ENCODE measurements at regions not wholly inside any gene's neighbourhood (a gene's known extent, or its start where the extent isn't known, plus 50 kb on each side); places are given as distances from the start of the nearest gene placed in this dataset.
"Not testable (repeated sequence)": the region's sequence is repeated elsewhere in the genome, so short reads cannot be mapped to it uniquely, and the experiment has no call there.

DNA sequence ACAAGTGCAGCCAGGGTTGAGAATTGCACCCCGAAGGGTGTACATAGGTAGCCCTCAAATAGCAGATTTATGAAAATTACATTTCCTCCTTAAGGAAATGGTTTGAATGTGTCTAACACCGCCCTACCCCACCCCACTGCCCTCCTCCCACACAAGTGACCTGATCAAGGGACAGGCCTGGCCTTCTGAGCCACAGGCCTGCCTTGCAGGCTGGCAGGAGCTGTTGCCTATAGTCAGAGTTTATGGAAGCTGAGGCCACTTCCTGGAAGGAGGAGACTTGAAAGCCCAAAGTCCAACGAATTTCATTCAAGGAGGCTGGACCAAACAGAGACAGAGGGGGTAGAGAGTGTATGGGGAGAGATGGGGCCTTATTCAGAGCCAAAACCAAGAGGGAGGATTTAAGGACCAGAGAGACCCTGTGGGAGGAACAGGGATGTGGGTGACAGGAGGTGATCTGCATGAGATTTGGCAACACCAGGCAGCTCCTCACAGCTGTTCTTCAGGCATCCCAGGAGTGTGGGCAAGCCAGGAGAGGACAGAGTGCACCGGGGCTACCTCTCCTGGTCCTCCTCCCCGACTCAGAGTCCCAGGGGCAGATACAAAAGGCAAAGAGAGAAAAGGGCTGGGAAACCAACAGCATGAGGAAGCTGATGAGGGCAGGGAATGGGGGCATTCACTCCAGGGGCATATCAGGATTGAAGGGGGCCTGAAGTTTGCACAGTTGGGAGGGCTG lies 100.4 kb upstream of the HES1 start:
- no peaks in the 10 kb centered on the region for H3K9me3 ChIP-seq (ENCODE audit: insufficient read depth, low read depth, low read length)
- no peaks in the 10 kb centered on the region for H3K79me2 ChIP-seq (ENCODE audit: control insufficient read depth, insufficient read depth, low read length, poor library complexity)
- H3K9ac ChIP-seq (ENCODE audit: low read length): no peak overlapping the region
- WGBS (ENCODE audit: extremely low coverage, insufficient coverage, insufficient read length): no CpG with 5 or more reads among the region's 5 CpGs
- H4K91ac ChIP-seq (ENCODE audit: low read depth, low read length): no peak overlapping the region
- no peaks in the 10 kb centered on the region for H3K36me3 ChIP-seq (ENCODE audit: control insufficient read depth in 1 of 2, insufficient read depth in 2 of 2, low read length in 2 of 2)
- H3K4me1 ChIP-seq (ENCODE audit: control insufficient read depth in 1 of 2, insufficient read depth in 2 of 2, low read length in 2 of 2): peaks cover 8 to 13% of the 10 kb centered on the region in 2 experiments
- H3K14ac ChIP-seq (ENCODE audit: low read length): no peak overlapping the region
- H2BK5ac ChIP-seq (ENCODE audit: low read depth, low read length, poor library complexity): no peak overlapping the region
- H3K4me3 ChIP-seq (ENCODE audit: low read depth, low read length): no peak overlapping the region
- H3K27me3 ChIP-seq (ENCODE audit: insufficient read depth, low read length): no peaks in the 10 kb centered on the region
- no peak overlapping the region for H4K8ac ChIP-seq (ENCODE audit: low read depth, low read length)
- no peak overlapping the region for H3K27ac ChIP-seq (ENCODE audit: low read depth, low read length)
- no peak overlapping the region for H3K23ac ChIP-seq (ENCODE audit: low read length)
- no peak overlapping the region for H2AFZ ChIP-seq (ENCODE audit: insufficient read depth, low read length, poor library complexity)
- H2BK12ac ChIP-seq (ENCODE audit: low read length): no peak overlapping the region
- no peak overlapping the region for H2AK5ac ChIP-seq (ENCODE audit: low read length)
- no peak for DNase-seq
- H3K4me2 ChIP-seq (ENCODE audit: low read length): no peak overlapping the region
- H4K12ac ChIP-seq (ENCODE audit: low read depth, low read length): no peak overlapping the region
- H2BK120ac ChIP-seq (ENCODE audit: insufficient read depth, low read length, poor library complexity): no peak overlapping the region
- no peaks in the 10 kb centered on the region for H3K79me1 ChIP-seq (ENCODE audit: low read length)
- H3K18ac ChIP-seq (ENCODE audit: low read length): no peak overlapping the region
- no peak overlapping the region for H3K4ac ChIP-seq (ENCODE audit: low read depth, low read length)

DNA sequence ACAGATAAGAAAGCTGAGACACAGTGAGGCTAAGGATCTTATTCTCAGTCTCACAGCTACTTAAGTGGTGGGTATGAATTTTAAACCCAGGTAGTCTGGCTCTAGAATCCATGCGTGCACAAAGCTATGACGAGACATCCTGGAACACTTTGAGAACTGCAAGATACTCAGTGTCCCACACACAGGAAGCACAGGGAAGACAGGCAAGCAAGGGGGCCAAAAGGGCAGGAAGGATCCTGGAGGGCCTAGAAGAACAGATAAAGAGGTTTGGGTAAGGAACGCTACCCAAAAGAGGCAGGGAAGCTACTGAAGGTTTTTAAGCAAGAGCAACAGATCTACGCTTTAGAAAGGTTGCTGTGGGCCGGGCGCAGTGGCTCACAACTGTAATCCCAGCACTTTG lies 99.1 kb upstream of the HES1 start:
- WGBS (ENCODE audit: extremely low coverage, insufficient coverage, insufficient read length): no CpG with 5 or more reads among the region's 6 CpGs
- H3K23ac ChIP-seq (ENCODE audit: low read length): no peak overlapping the region
- H3K4me3 ChIP-seq (ENCODE audit: low read depth, low read length): no peak overlapping the region
- no peak overlapping the region for H2AFZ ChIP-seq (ENCODE audit: insufficient read depth, low read length, poor library complexity)
- H2BK120ac ChIP-seq (ENCODE audit: insufficient read depth, low read length, poor library complexity): no peak overlapping the region
- no peak overlapping the region for H2AK5ac ChIP-seq (ENCODE audit: low read length)
- H3K4me1 ChIP-seq (ENCODE audit: control insufficient read depth in 1 of 2, insufficient read depth in 2 of 2, low read length in 2 of 2): peaks cover 8 to 11% of the 10 kb centered on the region in 2 experiments
- H3K9ac ChIP-seq (ENCODE audit: low read length): no peak overlapping the region
- H3K79me1 ChIP-seq (ENCODE audit: low read length): no peaks in the 10 kb centered on the region
- no peaks in the 10 kb centered on the region for H3K9me3 ChIP-seq (ENCODE audit: insufficient read depth, low read depth, low read length)
- no peaks in the 10 kb centered on the region for H3K36me3 ChIP-seq (ENCODE audit: control insufficient read depth in 1 of 2, insufficient read depth in 2 of 2, low read length in 2 of 2)
- H3K27me3 ChIP-seq (ENCODE audit: insufficient read depth, low read length): no peaks in the 10 kb centered on the region
- H3K4ac ChIP-seq (ENCODE audit: low read depth, low read length): no peak overlapping the region
- H3K14ac ChIP-seq (ENCODE audit: low read length): no peak overlapping the region
- no peak overlapping the region for H4K8ac ChIP-seq (ENCODE audit: low read depth, low read length)
- no peak overlapping the region for H4K91ac ChIP-seq (ENCODE audit: low read depth, low read length)
- no peak overlapping the region for H4K12ac ChIP-seq (ENCODE audit: low read depth, low read length)
- no peak overlapping the region for H3K4me2 ChIP-seq (ENCODE audit: low read length)
- H2BK12ac ChIP-seq (ENCODE audit: low read length): no peak overlapping the region
- no peak overlapping the region for H3K27ac ChIP-seq (ENCODE audit: low read depth, low read length)
- no peak overlapping the region for H3K18ac ChIP-seq (ENCODE audit: low read length)
- H2BK5ac ChIP-seq (ENCODE audit: low read depth, low read length, poor library complexity): no peak overlapping the region
- H3K79me2 ChIP-seq (ENCODE audit: control insufficient read depth, insufficient read depth, low read length, poor library complexity): no peaks in the 10 kb centered on the region
- DNase-seq: no peak

DNA sequence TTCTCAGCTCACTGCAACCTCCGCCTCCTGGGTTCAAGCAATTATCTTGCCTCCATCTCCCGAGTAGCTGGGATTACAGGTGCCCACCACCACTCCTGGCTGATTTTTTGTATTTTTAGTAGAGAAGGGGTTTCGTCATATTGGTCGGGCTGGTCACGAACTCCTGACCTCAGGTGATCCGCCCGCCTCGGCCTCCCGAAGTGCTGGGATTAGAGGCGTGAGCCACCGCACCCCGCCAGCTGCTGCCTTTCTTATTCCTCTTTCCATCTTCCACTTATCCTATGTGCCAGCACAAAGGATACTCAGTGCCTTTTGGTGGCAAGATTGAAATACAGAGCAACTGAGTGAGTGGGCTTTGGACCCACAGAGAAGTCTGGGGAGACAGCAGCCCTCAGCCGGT lies 97.6 kb upstream of the HES1 start:
- not testable (repeated sequence) for H2AK5ac ChIP-seq (ENCODE audit: low read length); H3K4me2 ChIP-seq (ENCODE audit: low read length); H3K36me3 ChIP-seq (ENCODE audit: control insufficient read depth in 1 of 2, insufficient read depth in 2 of 2, low read length in 2 of 2); H3K23ac ChIP-seq (ENCODE audit: low read length); H3K4me3 ChIP-seq (ENCODE audit: low read depth, low read length); H3K4ac ChIP-seq (ENCODE audit: low read depth, low read length); H3K27ac ChIP-seq (ENCODE audit: low read depth, low read length); H4K12ac ChIP-seq (ENCODE audit: low read depth, low read length); H2AFZ ChIP-seq (ENCODE audit: insufficient read depth, low read length, poor library complexity); H3K27me3 ChIP-seq (ENCODE audit: insufficient read depth, low read length); H2BK120ac ChIP-seq (ENCODE audit: insufficient read depth, low read length, poor library complexity); H3K9me3 ChIP-seq (ENCODE audit: insufficient read depth, low read depth, low read length); H2BK5ac ChIP-seq (ENCODE audit: low read depth, low read length, poor library complexity); H3K79me2 ChIP-seq (ENCODE audit: control insufficient read depth, insufficient read depth, low read length, poor library complexity); H3K79me1 ChIP-seq (ENCODE audit: low read length); DNase-seq; H3K9ac ChIP-seq (ENCODE audit: low read length); H3K4me1 ChIP-seq (ENCODE audit: control insufficient read depth in 1 of 2, insufficient read depth in 2 of 2, low read length in 2 of 2); H3K18ac ChIP-seq (ENCODE audit: low read length); H4K8ac ChIP-seq (ENCODE audit: low read depth, low read length); H4K91ac ChIP-seq (ENCODE audit: low read depth, low read length); H2BK12ac ChIP-seq (ENCODE audit: low read length); H3K14ac ChIP-seq (ENCODE audit: low read length)
- no CpG with 5 or more reads among the region's 13 CpGs for WGBS (ENCODE audit: extremely low coverage, insufficient coverage, insufficient read length)

DNA sequence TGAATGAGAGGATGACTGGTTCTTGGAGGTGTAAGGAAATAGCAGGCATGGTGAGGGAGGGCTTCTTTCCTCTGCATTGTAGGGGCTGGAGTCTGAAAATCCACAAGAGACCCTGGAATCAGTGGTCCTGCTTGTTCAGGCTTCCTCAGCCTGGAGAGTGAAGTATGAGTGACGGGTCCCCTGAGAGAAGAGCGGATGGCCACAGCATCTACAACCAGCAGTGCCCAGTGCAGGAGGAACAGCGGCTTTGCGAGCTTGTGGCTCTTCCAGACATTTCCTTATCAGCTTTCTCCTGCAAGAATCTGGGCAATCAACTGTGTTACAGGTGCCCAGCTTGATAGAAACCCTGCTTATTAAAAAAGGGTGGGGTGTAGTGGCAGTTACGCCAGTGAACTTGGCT lies 97.0 kb upstream of the HES1 start:
- DNase-seq: no peak
- no peaks in the 10 kb centered on the region for H3K79me1 ChIP-seq (ENCODE audit: low read length)
- WGBS (ENCODE audit: extremely low coverage, insufficient coverage, insufficient read length): no CpG with 5 or more reads among the region's 5 CpGs

More for the DNA sequence above, 97.0 kb upstream of the HES1 start:
- Histone ChIP-seq H3K36me3 (ENCODE audit: control insufficient read depth in 1 of 2, insufficient read depth in 2 of 2, low read length in 2 of 2) (no peaks in the 10 kb centered on the region), H2AFZ (ENCODE audit: insufficient read depth, low read length, poor library complexity) (no peak overlapping the region), H4K8ac (ENCODE audit: low read depth, low read length) (no peak overlapping the region), H3K18ac (ENCODE audit: low read length) (no peak overlapping the region), H2BK5ac (ENCODE audit: low read depth, low read length, poor library complexity) (no peak overlapping the region), H3K27ac (ENCODE audit: low read depth, low read length) (no peak overlapping the region), H2AK5ac (ENCODE audit: low read length) (no peak overlapping the region), H3K14ac (ENCODE audit: low read length) (no peak overlapping the region), H3K9ac (ENCODE audit: low read length) (no peak overlapping the region), H3K9me3 (ENCODE audit: insufficient read depth, low read depth, low read length) (no peaks in the 10 kb centered on the region), H3K79me2 (ENCODE audit: control insufficient read depth, insufficient read depth, low read length, poor library complexity) (no peaks in the 10 kb centered on the region), H2BK12ac (ENCODE audit: low read length) (no peak overlapping the region), H4K91ac (ENCODE audit: low read depth, low read length) (no peak overlapping the region), H3K27me3 (ENCODE audit: insufficient read depth, low read length) (no peaks in the 10 kb centered on the region), H3K4me1 (ENCODE audit: control insufficient read depth in 1 of 2, insufficient read depth in 2 of 2, low read length in 2 of 2) (peaks cover 3% of the 10 kb centered on the region in 2 experiments), H3K4me2 (ENCODE audit: low read length) (no peak overlapping the region), H3K4me3 (ENCODE audit: low read depth, low read length) (no peak overlapping the region), H2BK120ac (ENCODE audit: insufficient read depth, low read length, poor library complexity) (no peak overlapping the region), H3K23ac (ENCODE audit: low read length) (no peak overlapping the region), H4K12ac (ENCODE audit: low read depth, low read length) (no peak overlapping the region), H3K4ac (ENCODE audit: low read depth, low read length) (no peak overlapping the region)
